ENCODE measurements at regions not wholly inside any gene's neighbourhood (a gene's known extent, or its start where the extent isn't known, plus 50 kb on each side); places are given as distances from the start of the nearest gene placed in this dataset.

DNA sequence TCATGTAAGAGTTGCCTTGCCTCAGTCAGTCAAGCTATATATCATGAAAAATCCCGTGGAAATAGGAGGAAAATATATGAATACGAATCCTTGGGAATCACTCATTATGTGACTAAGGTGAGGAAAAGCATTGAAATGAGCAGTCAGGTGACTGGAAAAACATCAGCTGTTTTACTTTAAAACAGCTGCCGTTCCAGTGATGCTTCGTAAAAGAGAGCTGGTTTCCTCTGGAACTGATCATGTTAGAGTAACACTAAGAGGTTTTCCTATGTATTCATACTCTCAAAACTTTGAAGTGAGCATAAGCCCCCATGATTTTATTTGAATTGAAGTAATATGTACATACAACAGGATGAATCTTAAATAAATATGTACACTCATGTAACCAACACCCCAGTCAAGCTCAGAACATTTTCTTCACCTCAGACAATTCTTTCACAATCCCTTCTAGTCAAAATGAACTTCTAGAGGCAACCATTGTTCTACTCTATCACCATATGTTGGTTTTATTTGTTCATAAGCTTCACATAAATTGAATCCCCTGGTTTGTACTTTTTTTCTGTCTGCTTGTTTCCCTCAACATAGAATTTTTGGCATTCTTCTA lies 107.7 kb downstream of the SLC25A46 start:
- TF ChIP-seq, protein P1, sequence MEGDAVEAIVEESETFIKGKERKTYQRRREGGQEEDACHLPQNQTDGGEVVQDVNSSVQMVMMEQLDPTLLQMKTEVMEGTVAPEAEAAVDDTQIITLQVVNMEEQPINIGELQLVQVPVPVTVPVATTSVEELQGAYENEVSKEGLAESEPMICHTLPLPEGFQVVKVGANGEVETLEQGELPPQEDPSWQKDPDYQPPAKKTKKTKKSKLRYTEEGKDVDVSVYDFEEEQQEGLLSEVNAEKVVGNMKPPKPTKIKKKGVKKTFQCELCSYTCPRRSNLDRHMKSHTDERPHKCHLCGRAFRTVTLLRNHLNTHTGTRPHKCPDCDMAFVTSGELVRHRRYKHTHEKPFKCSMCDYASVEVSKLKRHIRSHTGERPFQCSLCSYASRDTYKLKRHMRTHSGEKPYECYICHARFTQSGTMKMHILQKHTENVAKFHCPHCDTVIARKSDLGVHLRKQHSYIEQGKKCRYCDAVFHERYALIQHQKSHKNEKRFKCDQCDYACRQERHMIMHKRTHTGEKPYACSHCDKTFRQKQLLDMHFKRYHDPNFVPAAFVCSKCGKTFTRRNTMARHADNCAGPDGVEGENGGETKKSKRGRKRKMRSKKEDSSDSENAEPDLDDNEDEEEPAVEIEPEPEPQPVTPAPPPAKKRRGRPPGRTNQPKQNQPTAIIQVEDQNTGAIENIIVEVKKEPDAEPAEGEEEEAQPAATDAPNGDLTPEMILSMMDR (IDR thresholded peaks at IDR 0.05; ENCODE audit: control insufficient read depth, extremely low read depth, insufficient read depth) = no peak
- H3K4me3 ChIP-seq (ENCODE audit: low read depth, low read length) = no peak overlapping the region
- no peak for DNase-seq (ENCODE audit: low read depth)

DNA sequence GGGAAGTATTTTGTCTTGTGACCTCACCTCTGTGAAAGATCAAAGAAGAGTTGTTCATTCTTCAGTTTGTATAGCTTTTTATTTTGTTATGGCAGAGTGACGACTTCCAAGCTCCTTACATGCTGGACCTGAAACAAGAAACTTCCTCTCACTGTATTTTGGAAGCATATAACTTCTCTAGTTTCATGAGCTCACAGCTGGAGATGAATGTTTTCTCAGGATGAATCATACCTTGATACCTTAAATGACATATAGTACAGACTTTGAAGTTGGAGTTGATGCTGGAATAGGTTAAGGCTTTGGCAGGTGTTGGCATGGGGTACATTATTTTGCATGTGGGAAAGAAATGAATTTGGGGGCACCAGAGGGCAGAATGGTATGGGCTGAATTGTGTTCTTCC lies 112.5 kb downstream of the SLC25A46 start:
- TF ChIP-seq, protein P1 (IDR thresholded peaks at IDR 0.05; ENCODE audit: control insufficient read depth, extremely low read depth, insufficient read depth) = no peak
- no peak for DNase-seq (ENCODE audit: low read depth)
- H3K4me3 ChIP-seq (ENCODE audit: low read depth, low read length) = no peak overlapping the region

DNA sequence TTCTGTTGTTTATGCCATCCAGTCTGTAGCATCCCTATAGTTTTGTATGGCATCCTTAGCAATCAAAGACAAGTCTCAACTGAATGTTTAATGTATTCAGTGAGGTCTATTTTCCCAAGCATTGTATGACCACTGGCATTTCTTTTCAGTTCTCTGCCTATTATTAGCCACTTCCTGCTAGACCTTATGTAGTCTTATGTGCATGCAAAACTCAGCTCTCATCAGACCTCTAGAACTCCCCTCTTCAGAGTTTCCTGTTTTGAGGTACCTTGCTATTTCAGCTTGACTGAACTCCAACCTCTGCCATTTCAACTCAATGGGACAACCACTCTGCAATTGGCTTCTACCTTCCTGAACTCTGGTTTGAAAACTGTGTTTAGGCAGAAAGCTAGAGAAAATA lies 113.2 kb downstream of the SLC25A46 start:
- no peak for DNase-seq (ENCODE audit: low read depth)
- H3K4me3 ChIP-seq (ENCODE audit: low read depth, low read length) = no peak overlapping the region
- TF ChIP-seq, protein P1 (IDR thresholded peaks at IDR 0.05; ENCODE audit: control insufficient read depth, extremely low read depth, insufficient read depth) = no peak

DNA sequence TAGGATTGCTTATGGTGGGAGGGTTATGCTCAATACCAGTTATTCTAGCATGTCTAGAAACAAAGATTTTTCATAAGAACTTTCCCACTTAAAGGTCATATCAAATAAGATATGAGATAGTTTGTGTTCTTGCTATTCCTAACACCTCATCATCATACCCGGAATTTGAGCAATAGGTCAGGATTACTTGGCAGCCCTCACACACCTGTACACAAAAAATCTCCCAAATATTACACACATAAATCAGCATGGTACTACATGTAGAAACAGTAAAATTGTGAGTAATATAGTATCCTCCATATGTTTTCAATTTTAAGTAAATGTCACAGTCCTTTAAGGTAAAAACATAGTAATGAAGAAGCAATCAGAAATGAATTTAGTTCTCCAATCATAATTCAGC lies 113.7 kb downstream of the SLC25A46 start:
- DNase-seq (ENCODE audit: low read depth) = no peak
- no peak overlapping the region for H3K4me3 ChIP-seq (ENCODE audit: low read depth, low read length)
- TF ChIP-seq, protein P1 (IDR thresholded peaks at IDR 0.05; ENCODE audit: control insufficient read depth, extremely low read depth, insufficient read depth) = no peak

DNA sequence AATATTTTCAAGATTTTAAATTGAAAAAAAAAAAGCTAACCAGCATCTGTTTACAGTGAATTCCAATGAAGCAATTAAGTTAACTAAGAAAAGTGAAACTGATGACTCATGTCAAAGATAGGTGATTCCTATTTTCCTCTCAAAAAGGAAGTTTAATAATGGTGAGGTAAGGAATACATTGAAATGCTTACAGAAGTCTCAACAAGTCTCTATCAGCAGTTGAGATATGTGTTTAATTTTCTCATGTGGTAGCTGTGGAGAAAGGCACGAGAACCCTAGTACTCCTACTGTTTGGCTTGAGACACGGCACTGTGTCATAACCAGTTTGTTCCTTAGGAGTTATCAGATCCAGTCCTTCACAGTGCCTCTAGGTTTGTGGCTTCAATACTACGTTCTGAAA lies 114.5 kb downstream of the SLC25A46 start:
- no peak overlapping the region for H3K4me3 ChIP-seq (ENCODE audit: low read depth, low read length)
- TF ChIP-seq, protein P1 (IDR thresholded peaks at IDR 0.05; ENCODE audit: control insufficient read depth, extremely low read depth, insufficient read depth) = no peak
- DNase-seq (ENCODE audit: low read depth) = no peak

DNA sequence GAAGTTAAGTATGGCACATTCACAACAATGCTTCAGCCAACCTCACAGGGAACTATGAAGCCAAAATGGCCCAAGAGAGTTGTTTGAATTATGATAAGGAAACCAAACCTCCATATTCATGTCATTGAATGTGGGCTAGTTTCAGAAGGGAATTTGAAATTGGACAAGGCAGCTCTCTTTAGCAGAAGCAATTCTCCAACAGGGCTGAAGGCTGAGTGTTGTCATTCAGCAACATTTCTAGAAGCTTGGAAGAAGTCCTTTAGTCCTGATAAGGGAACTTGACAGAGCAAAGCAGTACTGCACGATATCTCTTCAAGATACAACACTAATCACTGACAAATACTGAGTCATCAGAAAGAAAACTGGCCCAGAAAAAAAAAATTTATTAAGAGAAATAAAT lies 115.4 kb downstream of the SLC25A46 start:
- TF ChIP-seq, protein P1 (IDR thresholded peaks at IDR 0.05; ENCODE audit: control insufficient read depth, extremely low read depth, insufficient read depth) = no peak
- DNase-seq (ENCODE audit: low read depth) = no peak
- no peak overlapping the region for H3K4me3 ChIP-seq (ENCODE audit: low read depth, low read length)

DNA sequence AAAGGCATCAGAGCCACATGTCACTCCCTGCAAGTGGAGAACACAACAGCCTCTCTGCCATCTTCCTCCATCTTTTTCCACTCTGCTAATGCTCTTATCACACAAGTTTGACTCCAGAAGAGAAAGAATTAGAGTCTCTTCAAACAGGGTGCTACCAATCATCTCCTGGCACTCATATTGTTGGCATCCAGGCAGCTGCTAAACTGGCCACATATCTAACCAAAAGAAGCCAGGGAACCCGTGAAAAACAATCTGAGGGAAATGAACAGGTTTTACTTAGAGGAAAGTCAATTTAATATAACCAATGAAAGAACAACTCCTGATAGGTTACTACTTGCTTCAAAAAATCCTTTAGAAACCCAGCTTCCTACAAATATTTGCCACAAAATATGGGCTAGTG lies 117.2 kb downstream of the SLC25A46 start:
- TF ChIP-seq, protein P1 (IDR thresholded peaks at IDR 0.05; ENCODE audit: control insufficient read depth, extremely low read depth, insufficient read depth) = no peak
- no peak overlapping the region for H3K4me3 ChIP-seq (ENCODE audit: low read depth, low read length)
- no peak for DNase-seq (ENCODE audit: low read depth)
